ENCODE measurements at regions not wholly inside any gene's neighbourhood (a gene's known extent, or its start where the extent isn't known, plus 50 kb on each side); places are given as distances from the start of the nearest gene placed in this dataset.

GRCh38 chr10:4131407-4132215 is 346.6 kb upstream of the KLF6 start:
- WGBS, 2 donors = 61 to 68% methylated on average over 5 of the region's 5 CpGs
- H3K4me3 ChIP-seq (replicated peaks in 1 of 3) = no peak overlapping the region
- H3K9me3 ChIP-seq = no peaks in the 10 kb centered on the region
- no peak for TF ChIP-seq CTCF (IDR thresholded peaks at IDR 0.05)
- no peak for TF ChIP-seq POLR2A (IDR thresholded peaks at IDR 0.05)
- no peaks in the 10 kb centered on the region for H3K36me3 ChIP-seq
- no peak for DNase-seq
- H3K27ac ChIP-seq = peak overlapping the region in 2 of 3 donors; percentile 43 to 62
- H3K27me3 ChIP-seq = no peaks in the 10 kb centered on the region
- intact Hi-C loops (cut with DNase I) = no loop called here
- H3K4me1 ChIP-seq = peaks cover 0 to 15% of the 10 kb centered on the region in 2 donors

GRCh38 chr10:4130685-4131084 is 345.7 kb upstream of the KLF6 start:
- TF ChIP-seq CTCF (IDR thresholded peaks at IDR 0.05) = no peak
- no peak for TF ChIP-seq POLR2A (IDR thresholded peaks at IDR 0.05)
- H3K4me3 ChIP-seq (replicated peaks in 1 of 3) = no peak overlapping the region
- WGBS, 2 donors = 61 to 65% methylated on average over 4 of the region's 4 CpGs
- H3K9me3 ChIP-seq = no peaks in the 10 kb centered on the region
- peak overlapping the region in 1 of 3 donors; percentile 62 for H3K27ac ChIP-seq
- no peaks in the 10 kb centered on the region for H3K36me3 ChIP-seq
- H3K4me1 ChIP-seq = peaks cover 0 to 15% of the 10 kb centered on the region in 2 donors
- no peak for DNase-seq
- no peaks in the 10 kb centered on the region for H3K27me3 ChIP-seq
- intact Hi-C loops (cut with DNase I) = no loop called here

GRCh38 chr10:4129866-4130477 is 345.0 kb upstream of the KLF6 start:
- no peak overlapping the region for H3K4me3 ChIP-seq (replicated peaks in 1 of 3)
- no peak overlapping the region for H3K27ac ChIP-seq
- peaks cover 0 to 15% of the 10 kb centered on the region in 2 donors for H3K4me1 ChIP-seq
- intact Hi-C loops (cut with DNase I) = no loop called here
- no peaks in the 10 kb centered on the region for H3K27me3 ChIP-seq
- DNase-seq = no peak
- TF ChIP-seq CTCF (IDR thresholded peaks at IDR 0.05) (no peak), POLR2A (IDR thresholded peaks at IDR 0.05) (no peak)
- no peaks in the 10 kb centered on the region for H3K9me3 ChIP-seq
- H3K36me3 ChIP-seq = no peaks in the 10 kb centered on the region
- 78 to 81% methylated on average over 12 of the region's 12 CpGs for WGBS, 2 donors

- Histone ChIP-seq H3K9me3 (no peaks in the 10 kb centered on the region), H3K27me3 (no peaks in the 10 kb centered on the region), H3K27ac (no peak overlapping the region), H3K4me3 (replicated peaks in 1 of 3) (no peak overlapping the region), H3K4me1 (peaks cover 0 to 15% of the 10 kb centered on the region in 2 donors), H3K36me3 (no peaks in the 10 kb centered on the region)
- WGBS, 2 donors = 85 to 90% methylated on average over 7 of the region's 7 CpGs
- TF ChIP-seq CTCF (IDR thresholded peaks at IDR 0.05) (no peak), POLR2A (IDR thresholded peaks at IDR 0.05) (no peak)
- no peak for DNase-seq
- intact Hi-C loops (cut with DNase I) = no loop called here
Observed at GRCh38 chr10:4127518-4128315, 342.7 kb upstream of the KLF6 start.

Measured in thyroid gland (tissue), 4 donors.